ENCODE measurements at regions not wholly inside any gene's neighbourhood (a gene's known extent, or its start where the extent isn't known, plus 50 kb on each side); places are given as distances from the start of the nearest gene placed in this dataset.

- intact Hi-C loops (cut with DNase I) = no loop called here
- DNase-seq (ENCODE audit: low spot score) = no peak
- Histone ChIP-seq H3K4me3 (no peak overlapping the region), H3K27me3 (replicated peaks; ENCODE audit: insufficient read depth) (peaks cover 5% of the 10 kb centered on the region), H3K27ac (no peak overlapping the region), H3K9me3 (no peaks in the 10 kb centered on the region), H3K36me3 (no peaks in the 10 kb centered on the region), H3K4me1 (replicated peaks) (no peaks in the 10 kb centered on the region)
- TF ChIP-seq POLR2AphosphoS5 (IDR thresholded peaks at IDR 0.05) (no peak), CTCF (IDR thresholded peaks at IDR 0.05) (no peak), POLR2A (IDR thresholded peaks at IDR 0.05) (no peak)
- 40% methylated on average over 33 of the region's 33 CpGs for whole genome bisulfite sequencing
These were observed 502.1 kb downstream of the MN1 start for GRCh38 chr22:27299181-27300085.

- H3K4me1 ChIP-seq (replicated peaks) = no peaks in the 10 kb centered on the region
- WGBS = 92% methylated on average over 16 of the region's 16 CpGs
- no peaks in the 10 kb centered on the region for H3K36me3 ChIP-seq
- H3K27me3 ChIP-seq (replicated peaks; ENCODE audit: insufficient read depth) = peaks cover 5% of the 10 kb centered on the region
- TF ChIP-seq POLR2A (IDR thresholded peaks at IDR 0.05) = no peak
- no peak for TF ChIP-seq POLR2AphosphoS5 (IDR thresholded peaks at IDR 0.05)
- no peak for TF ChIP-seq CTCF (IDR thresholded peaks at IDR 0.05)
- no peak overlapping the region for H3K27ac ChIP-seq
- H3K9me3 ChIP-seq = no peaks in the 10 kb centered on the region
- intact Hi-C loops (cut with DNase I) = no loop called here
- no peak for DNase-seq (ENCODE audit: low spot score)
- H3K4me3 ChIP-seq = no peak overlapping the region
These were observed 500.8 kb downstream of the MN1 start for GRCh38 chr22:27300536-27301285.

- no peaks in the 10 kb centered on the region for H3K4me1 ChIP-seq (replicated peaks)
- no peak overlapping the region for H3K4me3 ChIP-seq
- no peaks in the 10 kb centered on the region for H3K9me3 ChIP-seq
- no peak for TF ChIP-seq POLR2A (IDR thresholded peaks at IDR 0.05)
- TF ChIP-seq POLR2AphosphoS5 (IDR thresholded peaks at IDR 0.05) = no peak
- TF ChIP-seq CTCF (IDR thresholded peaks at IDR 0.05) = no peak
- H3K27ac ChIP-seq = no peak overlapping the region
- H3K36me3 ChIP-seq = no peaks in the 10 kb centered on the region
- WGBS = 82% methylated on average over 11 of the region's 11 CpGs
- no peak for DNase-seq (ENCODE audit: low spot score)
- intact Hi-C loops (cut with DNase I) = no loop called here
- peaks cover 4% of the 10 kb centered on the region for H3K27me3 ChIP-seq (replicated peaks; ENCODE audit: insufficient read depth)
These were observed 499.1 kb downstream of the MN1 start for GRCh38 chr22:27302501-27302900.

GRCh38 chr22:27303718-27304117, 497.8 kb downstream of the MN1 start:
- intact Hi-C loops (cut with DNase I) = no loop called here
- Histone ChIP-seq H3K4me3 (no peak overlapping the region), H3K9me3 (no peaks in the 10 kb centered on the region), H3K36me3 (no peaks in the 10 kb centered on the region), H3K27me3 (replicated peaks; ENCODE audit: insufficient read depth) (peaks cover 4% of the 10 kb centered on the region), H3K27ac (no peak overlapping the region), H3K4me1 (replicated peaks) (no peaks in the 10 kb centered on the region)
- no peak for DNase-seq (ENCODE audit: low spot score)
- no peak for TF ChIP-seq POLR2A (IDR thresholded peaks at IDR 0.05)
- no peak for TF ChIP-seq CTCF (IDR thresholded peaks at IDR 0.05)
- no peak for TF ChIP-seq POLR2AphosphoS5 (IDR thresholded peaks at IDR 0.05)

All from prostate gland (tissue), 2 donors.